ENCODE measurements at regions not wholly inside any gene's neighbourhood (a gene's known extent, or its start where the extent isn't known, plus 50 kb on each side); places are given as distances from the start of the nearest gene placed in this dataset.
A peak's percentile ranks its signal among the peaks of the same experiment; 100 is the strongest.

DNA sequence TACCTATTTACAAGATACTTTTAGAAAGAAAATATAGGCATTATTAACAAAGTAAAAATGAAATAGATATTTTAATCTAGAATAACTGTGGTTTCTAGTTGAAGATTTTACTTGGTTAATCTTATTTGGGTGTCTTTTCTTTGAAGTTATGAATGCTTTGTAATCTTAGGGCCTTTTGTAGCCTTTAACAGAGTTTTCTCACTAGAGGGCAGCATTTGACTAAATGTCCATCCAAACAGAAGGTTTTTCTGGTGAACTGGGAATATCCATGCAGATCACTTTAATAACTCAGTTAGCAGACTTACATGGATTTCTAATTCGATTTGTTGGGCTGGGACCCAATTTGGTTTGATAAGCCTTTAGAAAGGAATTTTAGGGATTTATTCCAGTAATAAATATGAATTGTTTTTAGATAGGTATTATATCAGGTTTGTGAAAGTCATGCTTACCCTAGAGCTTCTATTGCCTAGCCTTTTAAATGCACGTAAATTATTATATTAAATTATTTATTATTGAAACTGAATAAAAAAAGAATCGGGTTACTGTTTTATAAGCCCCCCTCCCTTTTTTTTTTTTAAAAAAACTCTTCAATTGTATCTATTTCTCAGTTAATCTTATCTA, 119.7 kb downstream of the ZNF326 start:
- peak; percentile 73 for DNase-seq (ENCODE audit: low read depth, low spot score)
- in situ Hi-C loops (cut with HindIII; ENCODE audit: low pct_unique_long_range_greater_than_20kb, low sequenced_read_pairs) = no loop called here

GRCh38 chr1:90107990-90108389, 113.1 kb downstream of the ZNF326 start:
- in situ Hi-C loops (cut with HindIII; ENCODE audit: low pct_unique_long_range_greater_than_20kb, low sequenced_read_pairs) = no loop called here
- no peak for DNase-seq (ENCODE audit: low read depth, low spot score)

DNA sequence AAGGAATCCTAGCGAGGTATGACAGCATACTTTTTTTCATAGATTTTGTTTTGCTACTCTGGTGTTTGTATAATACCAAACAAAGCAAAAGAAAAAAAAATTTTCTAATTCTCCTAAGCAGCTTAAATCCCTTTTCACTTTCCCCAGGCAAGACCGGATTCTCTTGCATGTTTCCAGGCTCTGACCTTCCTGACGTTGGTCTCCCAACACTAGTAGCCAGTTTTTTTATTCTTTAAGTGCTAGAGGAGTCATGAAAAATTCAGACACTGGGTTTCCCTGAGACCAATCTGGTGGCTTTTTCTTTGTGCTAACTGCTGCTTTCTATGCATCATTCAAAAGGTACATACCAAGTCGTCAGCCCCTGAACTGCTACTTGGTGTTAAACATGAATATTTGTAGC, 111.4 kb downstream of the ZNF326 start:
- in situ Hi-C loops (cut with HindIII; ENCODE audit: low pct_unique_long_range_greater_than_20kb, low sequenced_read_pairs) = no loop called here
- no peak for DNase-seq (ENCODE audit: low read depth, low spot score)

DNA sequence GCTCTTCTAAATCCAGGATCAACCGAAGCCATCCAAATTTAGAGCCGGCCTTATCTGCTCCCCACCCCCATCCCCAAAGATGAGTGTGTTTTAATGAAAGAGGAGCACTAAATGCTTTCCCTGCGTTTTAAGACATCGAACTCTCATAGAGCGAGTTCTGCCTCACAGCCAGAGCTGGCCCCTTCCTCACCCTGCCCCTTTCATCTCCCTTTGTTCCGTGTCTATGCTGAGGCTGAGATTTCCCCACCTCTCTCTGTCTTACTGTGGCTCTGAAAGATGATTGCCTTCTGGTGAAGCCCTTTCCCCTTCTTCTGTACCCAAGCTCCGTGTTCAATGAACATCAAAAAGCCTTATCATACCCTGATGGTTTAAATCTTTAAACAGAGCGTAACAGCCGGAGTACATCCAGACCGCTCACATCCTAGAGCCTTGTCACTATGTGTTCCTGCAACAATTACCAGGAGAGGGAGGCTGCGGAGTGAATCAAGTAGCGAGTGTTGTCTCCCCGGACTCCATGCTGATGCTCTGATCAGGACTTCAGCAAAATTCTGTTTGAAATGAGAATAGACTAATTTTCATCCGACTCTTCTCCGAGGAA, 110.1 kb downstream of the ZNF326 start:
- no peak for DNase-seq (ENCODE audit: low read depth, low spot score)
- in situ Hi-C loops (cut with HindIII; ENCODE audit: low pct_unique_long_range_greater_than_20kb, low sequenced_read_pairs) = no loop called here

GRCh38 chr1:90100566-90100965, 105.7 kb downstream of the ZNF326 start:
- no peak for DNase-seq (ENCODE audit: low read depth, low spot score)
- in situ Hi-C loops (cut with HindIII; ENCODE audit: low pct_unique_long_range_greater_than_20kb, low sequenced_read_pairs) = no loop called here

- in situ Hi-C loops (cut with HindIII; ENCODE audit: low pct_unique_long_range_greater_than_20kb, low sequenced_read_pairs) = no loop called here
Observed at GRCh38 chr1:90092441-90092840, 97.5 kb downstream of the ZNF326 start.

More at GRCh38 chr1:90092441-90092840, 97.5 kb downstream of the ZNF326 start:
- no peak for DNase-seq (ENCODE audit: low read depth, low spot score)

Small RNA genes in the stretch of these regions (small RNA-seq; reads per million reads assigned to genes)
- gene RNU6-695P = 0 reads per million in 2 experiments

All from SK-MEL-5 (cell line).